ENCODE measurements at regions not wholly inside any gene's neighbourhood (a gene's known extent, or its start where the extent isn't known, plus 50 kb on each side); places are given as distances from the start of the nearest gene placed in this dataset.

DNA sequence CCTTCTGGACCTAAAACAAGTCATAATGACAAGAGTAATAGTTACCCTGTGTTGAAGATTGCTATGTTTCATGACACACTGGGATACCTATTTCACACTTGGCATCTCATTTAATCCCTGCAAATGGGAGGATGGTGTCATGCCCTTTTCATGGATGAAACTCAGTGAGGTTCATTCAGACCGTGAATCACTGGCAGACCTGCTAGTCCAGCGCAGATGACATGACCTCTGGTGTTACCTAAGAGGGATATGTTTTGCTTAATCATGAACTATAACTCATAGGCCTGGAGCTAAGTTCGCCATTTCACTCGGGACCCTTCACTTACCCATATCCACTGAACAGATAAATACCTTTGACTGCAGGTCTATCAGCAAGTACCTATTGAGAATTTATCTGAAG, 286.6 kb upstream of the FMN2 start (continued):
- TF ChIP-seq ZNF331 (CRISPR knock-in tag; IDR thresholded peaks at IDR 0.05; ENCODE audit: low read depth), result no peak
- TF ChIP-seq ZNF114 (CRISPR knock-in tag; IDR thresholded peaks at IDR 0.05), result no peak
- TF ChIP-seq, protein P1, sequence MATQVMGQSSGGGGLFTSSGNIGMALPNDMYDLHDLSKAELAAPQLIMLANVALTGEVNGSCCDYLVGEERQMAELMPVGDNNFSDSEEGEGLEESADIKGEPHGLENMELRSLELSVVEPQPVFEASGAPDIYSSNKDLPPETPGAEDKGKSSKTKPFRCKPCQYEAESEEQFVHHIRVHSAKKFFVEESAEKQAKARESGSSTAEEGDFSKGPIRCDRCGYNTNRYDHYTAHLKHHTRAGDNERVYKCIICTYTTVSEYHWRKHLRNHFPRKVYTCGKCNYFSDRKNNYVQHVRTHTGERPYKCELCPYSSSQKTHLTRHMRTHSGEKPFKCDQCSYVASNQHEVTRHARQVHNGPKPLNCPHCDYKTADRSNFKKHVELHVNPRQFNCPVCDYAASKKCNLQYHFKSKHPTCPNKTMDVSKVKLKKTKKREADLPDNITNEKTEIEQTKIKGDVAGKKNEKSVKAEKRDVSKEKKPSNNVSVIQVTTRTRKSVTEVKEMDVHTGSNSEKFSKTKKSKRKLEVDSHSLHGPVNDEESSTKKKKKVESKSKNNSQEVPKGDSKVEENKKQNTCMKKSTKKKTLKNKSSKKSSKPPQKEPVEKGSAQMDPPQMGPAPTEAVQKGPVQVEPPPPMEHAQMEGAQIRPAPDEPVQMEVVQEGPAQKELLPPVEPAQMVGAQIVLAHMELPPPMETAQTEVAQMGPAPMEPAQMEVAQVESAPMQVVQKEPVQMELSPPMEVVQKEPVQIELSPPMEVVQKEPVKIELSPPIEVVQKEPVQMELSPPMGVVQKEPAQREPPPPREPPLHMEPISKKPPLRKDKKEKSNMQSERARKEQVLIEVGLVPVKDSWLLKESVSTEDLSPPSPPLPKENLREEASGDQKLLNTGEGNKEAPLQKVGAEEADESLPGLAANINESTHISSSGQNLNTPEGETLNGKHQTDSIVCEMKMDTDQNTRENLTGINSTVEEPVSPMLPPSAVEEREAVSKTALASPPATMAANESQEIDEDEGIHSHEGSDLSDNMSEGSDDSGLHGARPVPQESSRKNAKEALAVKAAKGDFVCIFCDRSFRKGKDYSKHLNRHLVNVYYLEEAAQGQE (IDR thresholded peaks at IDR 0.05; ENCODE audit: unreplicated experiment), result no peak
- TF ChIP-seq NANOG (IDR thresholded peaks at IDR 0.05; ENCODE audit: borderline replicate concordance), result no peak
- TF ChIP-seq, protein P2, sequence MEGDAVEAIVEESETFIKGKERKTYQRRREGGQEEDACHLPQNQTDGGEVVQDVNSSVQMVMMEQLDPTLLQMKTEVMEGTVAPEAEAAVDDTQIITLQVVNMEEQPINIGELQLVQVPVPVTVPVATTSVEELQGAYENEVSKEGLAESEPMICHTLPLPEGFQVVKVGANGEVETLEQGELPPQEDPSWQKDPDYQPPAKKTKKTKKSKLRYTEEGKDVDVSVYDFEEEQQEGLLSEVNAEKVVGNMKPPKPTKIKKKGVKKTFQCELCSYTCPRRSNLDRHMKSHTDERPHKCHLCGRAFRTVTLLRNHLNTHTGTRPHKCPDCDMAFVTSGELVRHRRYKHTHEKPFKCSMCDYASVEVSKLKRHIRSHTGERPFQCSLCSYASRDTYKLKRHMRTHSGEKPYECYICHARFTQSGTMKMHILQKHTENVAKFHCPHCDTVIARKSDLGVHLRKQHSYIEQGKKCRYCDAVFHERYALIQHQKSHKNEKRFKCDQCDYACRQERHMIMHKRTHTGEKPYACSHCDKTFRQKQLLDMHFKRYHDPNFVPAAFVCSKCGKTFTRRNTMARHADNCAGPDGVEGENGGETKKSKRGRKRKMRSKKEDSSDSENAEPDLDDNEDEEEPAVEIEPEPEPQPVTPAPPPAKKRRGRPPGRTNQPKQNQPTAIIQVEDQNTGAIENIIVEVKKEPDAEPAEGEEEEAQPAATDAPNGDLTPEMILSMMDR (conservative IDR thresholded peaks at IDR 0.05; ENCODE audit: low read depth in 2 of 2), result no peak
- no peak for TF ChIP-seq CREB1 (CRISPR knock-in tag; IDR thresholded peaks at IDR 0.05; ENCODE audit: low read depth)

DNA sequence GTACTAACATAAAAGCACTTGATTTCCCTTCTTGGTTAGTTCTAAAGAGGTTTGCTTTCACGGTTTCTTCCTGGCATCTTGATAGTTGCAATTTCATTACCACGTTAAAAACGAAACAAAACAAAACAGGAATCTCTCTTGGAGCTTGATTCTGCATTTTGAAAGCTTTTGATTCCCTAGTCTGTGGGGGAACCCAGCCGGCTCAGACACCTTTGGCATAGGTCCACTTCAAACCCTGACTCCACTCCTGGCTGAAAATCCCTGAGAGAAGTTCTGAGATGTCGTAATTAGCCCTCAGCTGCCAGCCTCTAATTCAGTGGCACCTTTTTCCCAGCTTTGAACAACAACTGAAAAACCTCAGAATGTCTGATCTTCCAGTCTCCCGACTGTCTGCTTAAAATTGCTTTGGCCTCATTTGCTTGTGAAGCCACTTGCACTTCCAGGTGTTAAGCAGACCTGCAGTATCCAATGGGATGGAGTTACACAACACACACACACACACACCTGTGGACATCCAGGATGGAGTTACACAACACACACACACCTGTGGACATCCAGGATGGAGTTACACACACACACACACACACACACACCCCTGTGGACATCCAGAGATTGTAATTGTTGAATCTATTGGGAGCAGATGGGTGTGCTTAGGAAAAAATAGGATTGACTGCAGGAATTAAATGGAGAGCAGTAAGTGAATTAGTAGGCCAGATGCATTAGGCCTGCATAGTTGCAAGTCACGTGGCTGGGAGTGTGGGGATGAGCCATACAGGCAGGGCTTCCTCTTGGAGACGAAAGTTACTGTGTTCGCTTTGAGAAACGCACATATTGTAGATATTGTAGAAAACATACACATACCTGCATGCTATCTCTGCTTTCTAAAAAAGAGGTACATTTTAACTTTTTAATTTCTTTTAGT, 285.6 kb upstream of the FMN2 start:
- Histone ChIP-seq H4K20me1 (replicated peaks; ENCODE audit: insufficient read depth) (no peaks in the 10 kb centered on the region), H3K36me3 (ENCODE audit: insufficient read depth) (no peaks in the 10 kb centered on the region), H3K79me2 (replicated peaks; ENCODE audit: insufficient read depth) (no peaks in the 10 kb centered on the region), H3K4me2 (no peak overlapping the region), H3K27me3 (ENCODE audit: insufficient read depth) (no peaks in the 10 kb centered on the region), H2AFZ (no peak overlapping the region), H3K27ac (ENCODE audit: low read depth) (no peak overlapping the region), H3K4me3 (no peak overlapping the region), H3K4me1 (ENCODE audit: insufficient read depth) (peaks cover 24% of the 10 kb centered on the region), H3K9me2 (ENCODE audit: insufficient read depth) (no peaks in the 10 kb centered on the region), H3F3A (replicated peaks; ENCODE audit: low read depth) (no peaks in the 10 kb centered on the region; the same call in 1 of the 2 replicates)
- H3K4me1 Mint-ChIP-seq, result peaks cover 33% of the 10 kb centered on the region
- peaks cover 6% of the 10 kb centered on the region for H3K27me3 Mint-ChIP-seq (ENCODE audit: insufficient read depth, low read depth, poor library complexity)
- peak overlapping the region; percentile 56; the same call in 1 of the 2 replicates for H3K27ac Mint-ChIP-seq
- 0 out of 3 replicates have a peak, but pooled peaks cover 2% of the 10 kb centered on the region for H3K36me3 Mint-ChIP-seq (ENCODE audit: low read depth)
- no peak for TF ChIP-seq NANOG (IDR thresholded peaks at IDR 0.05; ENCODE audit: borderline replicate concordance)
- no peak for TF ChIP-seq POLR2AphosphoS5 (IDR thresholded peaks at IDR 0.05; ENCODE audit: low read depth)
- no peak for TF ChIP-seq CREB1 (CRISPR knock-in tag; IDR thresholded peaks at IDR 0.05; ENCODE audit: low read depth)
- no peak for TF ChIP-seq EZH2 (IDR thresholded peaks at IDR 0.05; ENCODE audit: low read depth, unreplicated experiment)
- TF ChIP-seq EZH2phosphoT487 (IDR thresholded peaks at IDR 0.05; ENCODE audit: unreplicated experiment), result no peak
- TF ChIP-seq, protein P3, sequence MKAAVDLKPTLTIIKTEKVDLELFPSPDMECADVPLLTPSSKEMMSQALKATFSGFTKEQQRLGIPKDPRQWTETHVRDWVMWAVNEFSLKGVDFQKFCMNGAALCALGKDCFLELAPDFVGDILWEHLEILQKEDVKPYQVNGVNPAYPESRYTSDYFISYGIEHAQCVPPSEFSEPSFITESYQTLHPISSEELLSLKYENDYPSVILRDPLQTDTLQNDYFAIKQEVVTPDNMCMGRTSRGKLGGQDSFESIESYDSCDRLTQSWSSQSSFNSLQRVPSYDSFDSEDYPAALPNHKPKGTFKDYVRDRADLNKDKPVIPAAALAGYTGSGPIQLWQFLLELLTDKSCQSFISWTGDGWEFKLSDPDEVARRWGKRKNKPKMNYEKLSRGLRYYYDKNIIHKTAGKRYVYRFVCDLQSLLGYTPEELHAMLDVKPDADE (IDR thresholded peaks at IDR 0.05), result no peak
- TF ChIP-seq, protein P1 (IDR thresholded peaks at IDR 0.05; ENCODE audit: unreplicated experiment), result no peak
- TF ChIP-seq, protein P2 (conservative IDR thresholded peaks at IDR 0.05; ENCODE audit: low read depth in 2 of 2), result no peak
- no peak for TF ChIP-seq STAT1 (IDR thresholded peaks at IDR 0.05; ENCODE audit: unreplicated experiment)
- TF ChIP-seq ZNF331 (CRISPR knock-in tag; IDR thresholded peaks at IDR 0.05; ENCODE audit: low read depth), result no peak
- no peak overlapping the region for H3K4me3 Mint-ChIP-seq
- ATAC-seq, result no peak
- no peak for DNase-seq (ENCODE audit: low spot score)
- H3K9me3 Mint-ChIP-seq, result no peaks in the 10 kb centered on the region; the same call in 2 of the 3 replicates

All from GM23338 (cell line).